ENCODE measurements at regions not wholly inside any gene's neighbourhood (a gene's known extent, or its start where the extent isn't known, plus 50 kb on each side); places are given as distances from the start of the nearest gene placed in this dataset.

DNA sequence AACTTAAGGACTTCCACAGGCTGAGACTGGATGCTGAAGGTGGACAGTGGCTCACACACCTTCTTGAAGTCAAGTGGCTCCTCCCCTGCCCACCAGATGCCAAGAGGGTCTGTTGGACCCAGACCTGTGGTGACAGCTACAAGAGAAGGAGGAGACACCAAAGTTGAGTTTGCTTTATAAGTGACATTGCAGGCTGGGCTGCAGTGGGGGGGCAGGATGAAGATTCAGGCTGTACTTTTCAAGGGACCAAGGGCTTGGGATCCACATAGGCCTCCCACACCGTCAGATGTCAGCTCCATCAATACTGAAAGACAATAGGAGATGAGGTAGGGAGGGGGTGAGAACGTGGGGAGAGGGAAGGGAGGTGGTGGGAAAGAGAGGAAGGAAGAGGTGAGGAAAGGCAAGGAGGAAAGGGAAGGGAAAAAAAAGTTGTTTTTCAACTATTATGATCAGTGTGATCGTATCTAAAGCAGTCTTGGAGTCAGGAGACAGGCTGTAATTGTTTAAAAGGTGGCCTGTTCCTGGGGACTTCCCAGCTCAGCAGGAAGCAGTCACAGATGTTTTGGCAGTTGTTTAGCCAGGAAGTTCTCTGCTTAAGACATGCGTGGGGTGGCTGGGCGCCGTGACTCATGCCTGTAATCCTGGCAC, 84.1 kb upstream of the RESF1 start:
- H2BK20ac ChIP-seq (ENCODE audit: low read length) = peak overlapping the region; percentile 76
- H3K9me3 ChIP-seq (ENCODE audit: insufficient read depth in 2 of 2, low read depth in 1 of 2, low read length in 1 of 2) = peaks cover 4% of the 10 kb centered on the region in 2 experiments
- H3K14ac ChIP-seq (ENCODE audit: insufficient read length) = no peak overlapping the region
- ChIA-PET CTCF (ENCODE audit: partially characterized antibody) (no interaction called here), POLR2A (ENCODE audit: partially characterized antibody) (no interaction called here)
- DNase-seq (ENCODE audit: low read depth in 1 of 2, low spot score in 2 of 2) (no peak), FAIRE-seq (no peak)
- H2BK120ac ChIP-seq (replicated peaks; ENCODE audit: low read depth, low read length) = peak overlapping the region; percentile 19
- 61 to 100% methylated on average over 1 to 6 of the region's 6 CpGs for WGBS, 2 experiments (ENCODE audit: extremely low coverage in 1 of 2, insufficient coverage in 1 of 2, insufficient read length in 1 of 2, insufficient replicate concordance in 2 of 2, low coverage in 1 of 2, low lambda C conversion rate in 2 of 2, missing lambda C conversion rate in 1 of 2)
- H4K5ac ChIP-seq (ENCODE audit: insufficient read length, low read depth, low read length) = peak overlapping the region; percentile 10
- H3K18ac ChIP-seq (ENCODE audit: extremely low read depth, low read length) = 0 out of 2 replicates have a peak overlapping the region, but pooled peaks have one; percentile 21
- no peaks in the 10 kb centered on the region for H3K36me3 ChIP-seq (ENCODE audit: control insufficient read depth in 2 of 4, insufficient read depth in 4 of 4, low read length in 3 of 4)
- no peaks in the 10 kb centered on the region for H4K20me1 ChIP-seq (replicated peaks in 1 of 2; ENCODE audit: control insufficient read depth in 1 of 2, insufficient read depth in 2 of 2, low read length in 2 of 2)
- no peaks in the 10 kb centered on the region for H3K27me3 ChIP-seq (replicated peaks in 1 of 4; ENCODE audit: control insufficient read depth in 3 of 4, extremely low read depth in 1 of 4, insufficient read depth in 3 of 4, low read length in 3 of 4)
- no peaks in the 10 kb centered on the region for H3K23me2 ChIP-seq (ENCODE audit: low read depth, low read length)
- 0 out of 2 replicates have a peak overlapping the region, but pooled peaks have one; percentile 8 for H3K27ac ChIP-seq (ENCODE audit: low read depth, low read length)
- H2AFZ ChIP-seq (ENCODE audit: low read length) = peak overlapping the region; percentile 81; the same call in 1 of the 2 replicates
- no peaks in the 10 kb centered on the region for H3K79me1 ChIP-seq (ENCODE audit: low read depth, low read length)
- H2BK15ac ChIP-seq (ENCODE audit: low read length) = no peak overlapping the region
- H4K8ac ChIP-seq (ENCODE audit: extremely low read depth, insufficient read depth, low read length) = no peak overlapping the region
- H3K4me1 ChIP-seq (replicated peaks in 1 of 4; ENCODE audit: control insufficient read depth in 3 of 4, insufficient read depth in 4 of 4, low read length in 3 of 4) = peaks cover 0 to 9% (median 3%) of the 10 kb centered on the region in 4 experiments; a peak in 2 of 7 replicates
- peak overlapping the region; percentile 23 for H4K91ac ChIP-seq (replicated peaks; ENCODE audit: insufficient read length, low read length)
- no peaks in the 10 kb centered on the region for H3K79me2 ChIP-seq (ENCODE audit: control insufficient read depth in 1 of 2, insufficient read depth in 2 of 2, low read length in 2 of 2)
- peak overlapping the region; percentile 63; the same call in 1 of the 2 replicates for H2BK12ac ChIP-seq (ENCODE audit: low read depth, low read length)
- no peak overlapping the region for H3K23ac ChIP-seq (ENCODE audit: insufficient read length)
- no peak overlapping the region; a peak in 1 of 7 replicates for H3K9ac ChIP-seq (replicated peaks in 1 of 4; ENCODE audit: extremely low read depth in 1 of 4, low read depth in 3 of 4, low read length in 3 of 4)
- H3K56ac ChIP-seq (replicated peaks; ENCODE audit: insufficient read length, low read depth, low read length) = no peak overlapping the region
- H3K4me3 ChIP-seq (ENCODE audit: extremely low read depth in 1 of 4, insufficient read depth in 2 of 4, low read depth in 3 of 4, low read length in 4 of 4) = no peak overlapping the region
- TF ChIP-seq SP1 (IDR thresholded peaks at IDR 0.05; ENCODE audit: low read depth, low read length) (no peak), TAF7 (optimal IDR thresholded peaks at IDR 0.05; ENCODE audit: borderline replicate concordance, low read depth, low read length) (no peak), RBBP5 (IDR thresholded peaks at IDR 0.05; ENCODE audit: borderline replicate concordance, low read depth, low read length) (no peak), SIX5 (IDR thresholded peaks at IDR 0.05; ENCODE audit: low read depth, low read length) (no peak), KDM5A (IDR thresholded peaks at IDR 0.05; ENCODE audit: low read length) (no peak), JUND (IDR thresholded peaks at IDR 0.05; ENCODE audit: low read length) (no peak)
- TF ChIP-seq, protein P1, sequence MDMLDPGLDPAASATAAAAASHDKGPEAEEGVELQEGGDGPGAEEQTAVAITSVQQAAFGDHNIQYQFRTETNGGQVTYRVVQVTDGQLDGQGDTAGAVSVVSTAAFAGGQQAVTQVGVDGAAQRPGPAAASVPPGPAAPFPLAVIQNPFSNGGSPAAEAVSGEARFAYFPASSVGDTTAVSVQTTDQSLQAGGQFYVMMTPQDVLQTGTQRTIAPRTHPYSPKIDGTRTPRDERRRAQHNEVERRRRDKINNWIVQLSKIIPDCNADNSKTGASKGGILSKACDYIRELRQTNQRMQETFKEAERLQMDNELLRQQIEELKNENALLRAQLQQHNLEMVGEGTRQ (IDR thresholded peaks at IDR 0.05; ENCODE audit: low read length) = no peak
- TF ChIP-seq, protein P2, sequence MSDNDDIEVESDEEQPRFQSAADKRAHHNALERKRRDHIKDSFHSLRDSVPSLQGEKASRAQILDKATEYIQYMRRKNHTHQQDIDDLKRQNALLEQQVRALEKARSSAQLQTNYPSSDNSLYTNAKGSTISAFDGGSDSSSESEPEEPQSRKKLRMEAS (IDR thresholded peaks at IDR 0.05) = 0 out of 2 replicates have a peak, but pooled peaks have one; percentile 5
- peak overlapping the region; percentile 30; the same call in 1 of the 2 replicates for H2AK5ac ChIP-seq (ENCODE audit: low read depth, low read length)
- peak overlapping the region; percentile 20; the same call in 1 of the 2 replicates for H2BK5ac ChIP-seq (ENCODE audit: low read depth, low read length)
- no peak overlapping the region for H3K4me2 ChIP-seq (ENCODE audit: insufficient read depth in 1 of 2, low read depth in 2 of 2, low read length in 2 of 2)
- H3K4ac ChIP-seq (replicated peaks; ENCODE audit: insufficient read length, low read depth, low read length) = peak overlapping the region; percentile 69

Measured in H1 (cell line).